ENCODE measurements at regions not wholly inside any gene's neighbourhood (a gene's known extent, or its start where the extent isn't known, plus 50 kb on each side); places are given as distances from the start of the nearest gene placed in this dataset.
"Not testable (repeated sequence)": the region's sequence is repeated elsewhere in the genome, so short reads cannot be mapped to it uniquely, and the experiment has no call there.

- no peak for DNase-seq
Observed at GRCh38 chr6:43898358-43899131, 128.5 kb downstream of the VEGFA start.

GRCh38 chr6:43897571-43898302 is 127.7 kb downstream of the VEGFA start:
- DNase-seq, result no peak

- no peak for DNase-seq
Observed at GRCh38 chr6:43896329-43897255, 126.6 kb downstream of the VEGFA start.

- DNase-seq, result no peak
Observed at GRCh38 chr6:43895656-43896328, 125.8 kb downstream of the VEGFA start.

- no peak for DNase-seq
Observed at GRCh38 chr6:43893073-43893472, 123.1 kb downstream of the VEGFA start.

- no peak for DNase-seq
Observed at GRCh38 chr6:43891072-43891870, 121.3 kb downstream of the VEGFA start.

- DNase-seq, result no peak
Observed at GRCh38 chr6:43890197-43891062, 120.4 kb downstream of the VEGFA start.

- no peak for DNase-seq
Observed at GRCh38 chr6:43887906-43888683, 118.1 kb downstream of the VEGFA start.

GRCh38 chr6:43887340-43887858 is 117.4 kb downstream of the VEGFA start:
- no peak for DNase-seq

GRCh38 chr6:43886717-43887339 is 116.8 kb downstream of the VEGFA start:
- no peak for DNase-seq

- DNase-seq, result no peak
Observed at GRCh38 chr6:43886067-43886461, 116.1 kb downstream of the VEGFA start.

- no peak for DNase-seq
Observed at GRCh38 chr6:43885399-43886066, 115.5 kb downstream of the VEGFA start.

- DNase-seq, result no peak
Observed at GRCh38 chr6:43884652-43885022, 114.6 kb downstream of the VEGFA start.

GRCh38 chr6:43883847-43884651 is 114.0 kb downstream of the VEGFA start:
- DNase-seq, result no peak

- DNase-seq, result not testable (repeated sequence)
Observed at GRCh38 chr6:43882690-43883448, 112.9 kb downstream of the VEGFA start.

GRCh38 chr6:43880236-43881137 is 110.5 kb downstream of the VEGFA start:
- no peak for DNase-seq

All from NCI-H2029 (cell line).